ENCODE measurements at regions not wholly inside any gene's neighbourhood (a gene's known extent, or its start where the extent isn't known, plus 50 kb on each side); places are given as distances from the start of the nearest gene placed in this dataset.
"Not testable (repeated sequence)": the region's sequence is repeated elsewhere in the genome, so short reads cannot be mapped to it uniquely, and the experiment has no call there.

GRCh38 chr5:163950248-163950647 is 444.8 kb downstream of the MAT2B start:
- DNase-seq (ENCODE audit: low spot score), result no peak

- DNase-seq (ENCODE audit: low spot score), result no peak
Measured at GRCh38 chr5:163951069-163951468, 445.6 kb downstream of the MAT2B start.

- no peak for DNase-seq (ENCODE audit: low spot score)
Measured at GRCh38 chr5:163953901-163954300, 448.5 kb downstream of the MAT2B start.

GRCh38 chr5:163961230-163961629 is 455.8 kb downstream of the MAT2B start:
- DNase-seq (ENCODE audit: low spot score), result not testable (repeated sequence)

- no peak for DNase-seq (ENCODE audit: low spot score)
Measured at GRCh38 chr5:163963881-163964280, 458.5 kb downstream of the MAT2B start.

GRCh38 chr5:163964671-163965070 is 459.3 kb downstream of the MAT2B start:
- no peak for DNase-seq (ENCODE audit: low spot score)

- DNase-seq (ENCODE audit: low spot score), result no peak
Measured at GRCh38 chr5:163967268-163967667, 461.8 kb downstream of the MAT2B start.

GRCh38 chr5:163968651-163969050 is 463.2 kb downstream of the MAT2B start:
- DNase-seq (ENCODE audit: low spot score), result no peak

- DNase-seq (ENCODE audit: low spot score), result no peak
Measured at GRCh38 chr5:163976696-163977095, 471.3 kb downstream of the MAT2B start.

- DNase-seq (ENCODE audit: low spot score), result no peak
Measured at GRCh38 chr5:163978897-163979296, 473.5 kb downstream of the MAT2B start.

- no peak for DNase-seq (ENCODE audit: low spot score)
Measured at GRCh38 chr5:163988566-163988965, 483.1 kb downstream of the MAT2B start.

GRCh38 chr5:163993126-163993525 is 487.7 kb downstream of the MAT2B start:
- DNase-seq (ENCODE audit: low spot score), result no peak

GRCh38 chr5:163995206-163995605 is 489.8 kb downstream of the MAT2B start:
- no peak for DNase-seq (ENCODE audit: low spot score)

- DNase-seq (ENCODE audit: low spot score), result no peak
Measured at GRCh38 chr5:163997965-163998364, 492.5 kb downstream of the MAT2B start.

- DNase-seq (ENCODE audit: low spot score), result no peak
Measured at GRCh38 chr5:164000241-164000640, 494.8 kb downstream of the MAT2B start.

GRCh38 chr5:164000819-164001218 is 495.4 kb downstream of the MAT2B start:
- DNase-seq (ENCODE audit: low spot score), result no peak

- DNase-seq (ENCODE audit: low spot score), result no peak
Measured at GRCh38 chr5:164002214-164002613, 496.8 kb downstream of the MAT2B start.

- no peak for DNase-seq (ENCODE audit: low spot score)
Measured at GRCh38 chr5:164002628-164003027, 497.2 kb downstream of the MAT2B start.

- no peak for DNase-seq (ENCODE audit: low spot score)
Measured at GRCh38 chr5:164005071-164005470, 499.7 kb downstream of the MAT2B start.

- no peak for DNase-seq (ENCODE audit: low spot score)
Measured at GRCh38 chr5:164007064-164007463, 501.6 kb downstream of the MAT2B start.

GRCh38 chr5:164009621-164010020 is 504.2 kb downstream of the MAT2B start:
- DNase-seq (ENCODE audit: low spot score), result no peak

GRCh38 chr5:164010900-164011299 is 505.5 kb downstream of the MAT2B start:
- DNase-seq (ENCODE audit: low spot score), result no peak

GRCh38 chr5:164012371-164012770 is 507.0 kb downstream of the MAT2B start:
- DNase-seq (ENCODE audit: low spot score), result no peak

- peak; percentile 21 for DNase-seq (ENCODE audit: low spot score)
Measured at GRCh38 chr5:164013077-164013670, 507.8 kb downstream of the MAT2B start.

GRCh38 chr5:164020116-164020515 is 514.7 kb downstream of the MAT2B start:
- DNase-seq (ENCODE audit: low spot score), result no peak
